ENCODE measurements at regions not wholly inside any gene's neighbourhood (a gene's known extent, or its start where the extent isn't known, plus 50 kb on each side); places are given as distances from the start of the nearest gene placed in this dataset.

GRCh38 chr5:7213525-7213924 lies 182.4 kb upstream of the ADCY2 start:
- intact Hi-C loops (cut with micrococcal nuclease; ENCODE audit: unreplicated experiment): no loop called here

GRCh38 chr5:7214906-7215416 lies 181.0 kb upstream of the ADCY2 start:
- TF ChIP-seq CTCF (conservative IDR thresholded peaks at IDR 0.05; ENCODE audit: low read depth, low read length) (no peak), EZH2 (IDR thresholded peaks at IDR 0.05; ENCODE audit: borderline replicate concordance, low read depth, low read length, poor library complexity, severe bottlenecking) (no peak)
- BruUV-seq (replicated peaks): no TSS peak
- H3K4me3 ChIP-seq (ENCODE audit: low read depth, low read length, poor library complexity, severe bottlenecking): no peak overlapping the region
- no peaks in the 10 kb centered on the region for H3K27me3 ChIP-seq (replicated peaks; ENCODE audit: insufficient read depth, low read depth, low read length, poor library complexity)
- no peak overlapping the region for H3K27ac ChIP-seq (ENCODE audit: low read depth, low read length, poor library complexity, severe bottlenecking)
- no peaks in the 10 kb centered on the region for H3K9me3 ChIP-seq (ENCODE audit: low read depth, low read length, poor library complexity, severe bottlenecking)
- DNase-seq (ENCODE audit: low spot score): no peak
- CTCF ChIA-PET: no interaction called here
- intact Hi-C loops (cut with micrococcal nuclease; ENCODE audit: unreplicated experiment): no loop called here
- H3K36me3 ChIP-seq (ENCODE audit: insufficient read depth, low read length, poor library complexity, severe bottlenecking): no peaks in the 10 kb centered on the region
- no peaks in the 10 kb centered on the region for H3K4me1 ChIP-seq (ENCODE audit: insufficient read depth, low read length, poor library complexity, severe bottlenecking)
- POLR2A ChIA-PET (ENCODE audit: low non-redundant PET): no interaction called here

More at GRCh38 chr5:7213525-7213924, 182.4 kb upstream of the ADCY2 start:
- POLR2A ChIA-PET (ENCODE audit: low non-redundant PET): no interaction called here
- no peaks in the 10 kb centered on the region for H3K27me3 ChIP-seq (replicated peaks; ENCODE audit: insufficient read depth, low read depth, low read length, poor library complexity)
- H3K9me3 ChIP-seq (ENCODE audit: low read depth, low read length, poor library complexity, severe bottlenecking): no peaks in the 10 kb centered on the region
- TF ChIP-seq EZH2 (IDR thresholded peaks at IDR 0.05; ENCODE audit: borderline replicate concordance, low read depth, low read length, poor library complexity, severe bottlenecking) (no peak), CTCF (conservative IDR thresholded peaks at IDR 0.05; ENCODE audit: low read depth, low read length) (no peak)
- H3K27ac ChIP-seq (ENCODE audit: low read depth, low read length, poor library complexity, severe bottlenecking): no peak overlapping the region
- H3K4me3 ChIP-seq (ENCODE audit: low read depth, low read length, poor library complexity, severe bottlenecking): no peak overlapping the region
- H3K36me3 ChIP-seq (ENCODE audit: insufficient read depth, low read length, poor library complexity, severe bottlenecking): no peaks in the 10 kb centered on the region
- no peaks in the 10 kb centered on the region for H3K4me1 ChIP-seq (ENCODE audit: insufficient read depth, low read length, poor library complexity, severe bottlenecking)
- no peak for DNase-seq (ENCODE audit: low spot score)
- no TSS peak for BruUV-seq (replicated peaks)
- CTCF ChIA-PET: no interaction called here

GRCh38 chr5:7218141-7218540 lies 177.8 kb upstream of the ADCY2 start:
- no peak overlapping the region for H3K4me3 ChIP-seq (ENCODE audit: low read depth, low read length, poor library complexity, severe bottlenecking)
- no TSS peak for BruUV-seq (replicated peaks)
- H3K27ac ChIP-seq (ENCODE audit: low read depth, low read length, poor library complexity, severe bottlenecking): no peak overlapping the region
- no peaks in the 10 kb centered on the region for H3K27me3 ChIP-seq (replicated peaks; ENCODE audit: insufficient read depth, low read depth, low read length, poor library complexity)
- intact Hi-C loops (cut with micrococcal nuclease; ENCODE audit: unreplicated experiment): no loop called here
- no peaks in the 10 kb centered on the region for H3K36me3 ChIP-seq (ENCODE audit: insufficient read depth, low read length, poor library complexity, severe bottlenecking)
- ChIA-PET CTCF (no interaction called here), POLR2A (ENCODE audit: low non-redundant PET) (no interaction called here)
- no peak for DNase-seq (ENCODE audit: low spot score)
- H3K4me1 ChIP-seq (ENCODE audit: insufficient read depth, low read length, poor library complexity, severe bottlenecking): no peaks in the 10 kb centered on the region
- no peaks in the 10 kb centered on the region for H3K9me3 ChIP-seq (ENCODE audit: low read depth, low read length, poor library complexity, severe bottlenecking)
- no peak for TF ChIP-seq CTCF (conservative IDR thresholded peaks at IDR 0.05; ENCODE audit: low read depth, low read length)
- no peak for TF ChIP-seq EZH2 (IDR thresholded peaks at IDR 0.05; ENCODE audit: borderline replicate concordance, low read depth, low read length, poor library complexity, severe bottlenecking)

Measured in A673 (cell line).